SKM-1 treated with dmso at 0.1 percent for 144 hours (cell line): ENCODE measurements at regions not wholly inside any gene's neighbourhood (a gene's known extent, or its start where the extent isn't known, plus 50 kb on each side); places are given as distances from the start of the nearest gene placed in this dataset.

Experiments
- DNase-seq: peaks from one replicate; lab custom pipeline; 2025; ENCODE audit not compliant: unreplicated experiment; lab: John Stamatoyannopoulos, UW

GRCh38 chr3:18127859-18128681 is 297.1 kb downstream of the SATB1 start:
- peak; percentile 63 for DNase-seq

GRCh38 chr3:18127174-18127858 is 297.8 kb downstream of the SATB1 start:
- DNase-seq = peak; percentile 64

GRCh38 chr3:18126772-18127171 is 298.4 kb downstream of the SATB1 start:
- DNase-seq = no peak

GRCh38 chr3:18124501-18124900 is 300.6 kb downstream of the SATB1 start:
- DNase-seq = no peak

- no peak for DNase-seq
Measured at GRCh38 chr3:18122264-18122663, 302.9 kb downstream of the SATB1 start.

- DNase-seq = no peak
Measured at GRCh38 chr3:18121020-18121419, 304.1 kb downstream of the SATB1 start.

GRCh38 chr3:18119866-18120265 is 305.3 kb downstream of the SATB1 start:
- DNase-seq = no peak

- DNase-seq = no peak
Measured at GRCh38 chr3:18114894-18115293, 310.2 kb downstream of the SATB1 start.

- DNase-seq = no peak
Measured at GRCh38 chr3:18113417-18113816, 311.7 kb downstream of the SATB1 start.

- no peak for DNase-seq
Measured at GRCh38 chr3:18112674-18113375, 312.3 kb downstream of the SATB1 start.

GRCh38 chr3:18111796-18112232 is 313.3 kb downstream of the SATB1 start:
- DNase-seq = no peak

GRCh38 chr3:18103591-18103990 is 321.5 kb downstream of the SATB1 start:
- DNase-seq = no peak

GRCh38 chr3:18100121-18100520 is 325.0 kb downstream of the SATB1 start:
- DNase-seq = no peak

- DNase-seq = no peak
Measured at GRCh38 chr3:18099611-18100010, 325.5 kb downstream of the SATB1 start.

- no peak for DNase-seq
Measured at GRCh38 chr3:18098960-18099587, 326.1 kb downstream of the SATB1 start.

GRCh38 chr3:18097989-18098388 is 327.1 kb downstream of the SATB1 start:
- DNase-seq = no peak

- no peak for DNase-seq
Measured at GRCh38 chr3:18097473-18097872, 327.7 kb downstream of the SATB1 start.

- no peak for DNase-seq
Measured at GRCh38 chr3:18092726-18093125, 332.4 kb downstream of the SATB1 start.

- no peak for DNase-seq
Measured at GRCh38 chr3:18090377-18090776, 334.8 kb downstream of the SATB1 start.

GRCh38 chr3:18087988-18088387 is 337.2 kb downstream of the SATB1 start:
- no peak for DNase-seq

- DNase-seq = no peak
Measured at GRCh38 chr3:18086760-18087159, 338.4 kb downstream of the SATB1 start.
